ENCODE measurements at regions not wholly inside any gene's neighbourhood (a gene's known extent, or its start where the extent isn't known, plus 50 kb on each side); places are given as distances from the start of the nearest gene placed in this dataset.
"Not testable (repeated sequence)": the region's sequence is repeated elsewhere in the genome, so short reads cannot be mapped to it uniquely, and the experiment has no call there.

DNA sequence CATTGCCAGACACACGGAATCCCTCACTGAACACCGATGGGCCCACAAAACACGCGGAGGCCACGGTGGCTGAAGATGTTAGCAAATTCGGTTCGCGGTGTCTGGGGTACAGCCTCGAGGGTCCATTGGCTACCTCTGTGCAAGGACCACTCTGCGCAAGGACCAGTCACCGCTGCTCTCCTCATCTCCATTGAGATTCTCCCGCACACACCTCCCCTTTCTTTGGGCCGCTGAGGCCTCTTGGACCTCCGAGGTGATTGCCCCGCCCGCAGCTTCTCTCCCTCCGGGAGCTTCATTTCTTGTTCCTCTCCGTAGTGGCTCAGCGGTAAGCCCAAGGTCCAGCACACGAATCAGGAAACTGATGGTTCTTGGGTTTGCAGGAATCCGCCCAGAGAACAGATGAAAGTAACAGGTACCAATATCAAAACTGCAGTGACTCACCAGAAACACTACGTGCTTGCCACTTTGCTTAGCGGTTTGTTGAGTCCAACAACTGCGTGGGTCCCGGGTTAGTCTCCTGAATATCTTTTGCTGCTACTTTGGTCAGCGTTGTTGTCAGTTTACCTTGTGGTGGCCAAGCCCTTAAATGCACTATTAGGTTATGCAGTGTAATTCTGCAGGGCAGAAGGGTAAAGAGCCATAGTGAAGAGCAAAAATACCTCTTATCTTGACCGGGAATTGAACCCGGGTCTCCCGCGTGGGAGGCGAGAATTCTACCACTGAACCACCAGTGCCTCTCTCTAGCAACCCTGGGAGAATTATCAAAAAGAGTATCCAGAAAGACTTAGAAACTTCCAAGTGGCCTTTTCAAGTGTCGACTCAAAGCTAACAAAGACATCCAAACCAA is 126.8 kb downstream of the PPIAL4A start:
- WGBS, 2 donors = 14 to 21% methylated on average over 15 to 20 of the region's 32 CpGs

DNA sequence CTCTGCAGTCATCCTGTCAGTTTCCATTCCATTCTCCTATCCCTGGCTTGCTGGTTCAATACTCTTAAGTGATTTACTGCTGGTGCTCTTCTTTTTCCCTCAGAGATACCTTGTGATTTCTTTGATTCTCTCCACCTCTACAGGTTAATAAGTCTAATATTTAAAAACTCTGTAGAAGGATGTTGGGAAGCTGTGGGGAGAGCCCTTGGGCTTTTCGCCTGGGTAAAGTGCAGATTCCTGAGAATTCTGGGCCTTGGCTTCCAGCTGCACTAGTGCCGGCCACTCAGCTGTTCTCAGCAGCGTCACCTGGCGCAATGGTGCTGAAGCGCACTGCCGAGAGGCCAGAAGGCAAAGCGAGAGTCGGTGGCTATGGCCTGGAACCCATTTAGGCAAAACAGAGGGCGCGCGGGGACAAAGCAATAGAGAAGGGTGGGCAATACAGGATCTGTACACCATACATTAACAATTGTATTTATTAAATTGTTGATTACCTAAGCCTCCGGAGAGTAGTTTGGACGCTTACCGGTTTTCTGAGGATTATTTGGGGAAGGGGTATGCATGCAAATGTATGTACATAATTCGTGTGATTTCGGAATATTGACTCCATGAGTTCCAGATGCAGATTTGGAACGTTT is 130.3 kb downstream of the PPIAL4A start:
- H3K9me3 ChIP-seq (ENCODE audit: control insufficient read depth in 2 of 2, insufficient read depth in 1 of 2, low read depth in 1 of 2, low read length in 1 of 2); H3K4me1 ChIP-seq (ENCODE audit: control insufficient read depth in 2 of 2, insufficient read depth in 2 of 2, low read length in 1 of 2); H3K27me3 ChIP-seq (ENCODE audit: control insufficient read depth in 1 of 2, insufficient read depth in 2 of 2, low read length in 2 of 2); H3K36me3 ChIP-seq (ENCODE audit: control insufficient read depth in 2 of 2, insufficient read depth in 2 of 2, low read length in 1 of 2); H3K27ac ChIP-seq (ENCODE audit: low read depth in 2 of 2, low read length in 1 of 2); H3K4me3 ChIP-seq (ENCODE audit: low read depth in 1 of 2, low read length in 2 of 2): not testable (repeated sequence)
- 50 to 62% methylated on average over 7 of the region's 17 CpGs for WGBS, 2 donors

More for the DNA sequence above, 126.8 kb downstream of the PPIAL4A start:
- not testable (repeated sequence) for H3K4me1 ChIP-seq (ENCODE audit: control insufficient read depth in 2 of 2, insufficient read depth in 2 of 2, low read length in 1 of 2); H3K4me3 ChIP-seq (ENCODE audit: low read depth in 1 of 2, low read length in 2 of 2); H3K36me3 ChIP-seq (ENCODE audit: control insufficient read depth in 2 of 2, insufficient read depth in 2 of 2, low read length in 1 of 2); H3K9me3 ChIP-seq (ENCODE audit: control insufficient read depth in 2 of 2, insufficient read depth in 1 of 2, low read depth in 1 of 2, low read length in 1 of 2); H3K27ac ChIP-seq (ENCODE audit: low read depth in 2 of 2, low read length in 1 of 2); H3K27me3 ChIP-seq (ENCODE audit: control insufficient read depth in 1 of 2, insufficient read depth in 2 of 2, low read length in 2 of 2)

DNA sequence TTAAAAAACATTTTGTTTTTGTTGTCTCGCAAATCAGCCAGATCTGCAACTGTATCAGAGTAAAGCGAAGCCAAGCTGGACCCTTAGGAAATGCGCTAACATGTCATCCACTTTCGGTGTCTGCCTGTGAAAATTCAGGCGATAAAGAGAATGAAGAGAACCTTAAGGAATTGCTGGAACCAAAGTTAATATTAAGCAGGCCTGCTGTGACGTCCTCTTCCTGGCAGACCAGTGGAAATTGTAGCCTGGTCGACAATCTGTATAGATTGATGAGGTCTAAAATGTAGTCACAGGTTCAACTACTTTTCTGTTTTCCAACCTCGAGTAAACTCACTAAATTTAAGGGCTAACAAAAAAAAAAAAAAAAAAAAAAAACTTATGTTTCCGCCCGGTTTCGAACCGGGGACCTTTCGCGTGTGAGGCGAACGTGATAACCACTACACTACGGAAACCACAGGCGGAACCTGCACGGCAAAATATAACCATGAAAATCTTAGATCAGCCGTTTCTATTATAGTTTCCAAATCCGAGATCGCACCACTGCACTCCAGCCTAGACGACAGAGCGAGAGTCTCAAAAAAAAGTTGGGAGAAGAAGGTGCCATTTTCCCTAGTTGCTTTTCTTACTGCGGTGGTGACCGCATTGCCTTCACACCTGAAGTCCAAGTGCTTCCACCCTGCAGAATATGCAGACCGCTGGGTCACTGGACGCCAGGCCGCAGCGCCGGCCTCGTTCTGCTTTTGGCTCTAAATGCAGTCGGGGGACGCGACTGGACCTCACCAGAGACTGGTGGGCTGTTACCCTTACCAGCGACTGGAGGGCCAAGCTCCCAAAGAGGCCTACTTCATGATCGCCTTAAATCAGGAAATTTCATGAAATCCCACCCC is 131.0 kb downstream of the PPIAL4A start:
- 18 to 28% methylated on average over 24 to 27 of the region's 37 CpGs for WGBS, 2 donors
- H3K9me3 ChIP-seq (ENCODE audit: control insufficient read depth in 2 of 2, insufficient read depth in 1 of 2, low read depth in 1 of 2, low read length in 1 of 2); H3K36me3 ChIP-seq (ENCODE audit: control insufficient read depth in 2 of 2, insufficient read depth in 2 of 2, low read length in 1 of 2); H3K27ac ChIP-seq (ENCODE audit: low read depth in 2 of 2, low read length in 1 of 2); H3K4me3 ChIP-seq (ENCODE audit: low read depth in 1 of 2, low read length in 2 of 2); H3K4me1 ChIP-seq (ENCODE audit: control insufficient read depth in 2 of 2, insufficient read depth in 2 of 2, low read length in 1 of 2); H3K27me3 ChIP-seq (ENCODE audit: control insufficient read depth in 1 of 2, insufficient read depth in 2 of 2, low read length in 2 of 2): not testable (repeated sequence)

DNA sequence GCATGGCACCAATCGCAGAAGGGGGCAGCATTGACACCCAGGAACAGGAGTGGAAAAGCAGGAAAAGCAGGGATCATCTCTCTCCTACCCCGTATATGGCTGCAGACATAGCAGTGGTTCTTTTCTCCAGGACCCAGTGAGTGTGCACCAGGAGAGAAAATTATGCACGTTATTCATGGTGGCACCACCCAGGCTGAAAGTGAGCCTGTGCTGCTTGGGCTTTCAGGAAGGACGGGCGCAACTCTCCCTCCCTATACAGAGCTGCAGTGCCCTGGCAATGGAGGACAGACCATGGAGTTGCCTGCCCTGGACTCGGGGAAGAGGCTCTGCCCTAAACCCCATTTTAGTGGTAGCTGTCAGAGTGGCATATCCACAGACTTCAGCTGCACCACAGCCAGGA is 132.1 kb downstream of the PPIAL4A start:
- H3K27me3 ChIP-seq (ENCODE audit: control insufficient read depth in 1 of 2, insufficient read depth in 2 of 2, low read length in 2 of 2); H3K4me1 ChIP-seq (ENCODE audit: control insufficient read depth in 2 of 2, insufficient read depth in 2 of 2, low read length in 1 of 2); H3K9me3 ChIP-seq (ENCODE audit: control insufficient read depth in 2 of 2, insufficient read depth in 1 of 2, low read depth in 1 of 2, low read length in 1 of 2); H3K4me3 ChIP-seq (ENCODE audit: low read depth in 1 of 2, low read length in 2 of 2); H3K27ac ChIP-seq (ENCODE audit: low read depth in 2 of 2, low read length in 1 of 2); H3K36me3 ChIP-seq (ENCODE audit: control insufficient read depth in 2 of 2, insufficient read depth in 2 of 2, low read length in 1 of 2): not testable (repeated sequence)
- 52 to 61% methylated on average over 4 to 6 of the region's 6 CpGs for WGBS, 2 donors

DNA sequence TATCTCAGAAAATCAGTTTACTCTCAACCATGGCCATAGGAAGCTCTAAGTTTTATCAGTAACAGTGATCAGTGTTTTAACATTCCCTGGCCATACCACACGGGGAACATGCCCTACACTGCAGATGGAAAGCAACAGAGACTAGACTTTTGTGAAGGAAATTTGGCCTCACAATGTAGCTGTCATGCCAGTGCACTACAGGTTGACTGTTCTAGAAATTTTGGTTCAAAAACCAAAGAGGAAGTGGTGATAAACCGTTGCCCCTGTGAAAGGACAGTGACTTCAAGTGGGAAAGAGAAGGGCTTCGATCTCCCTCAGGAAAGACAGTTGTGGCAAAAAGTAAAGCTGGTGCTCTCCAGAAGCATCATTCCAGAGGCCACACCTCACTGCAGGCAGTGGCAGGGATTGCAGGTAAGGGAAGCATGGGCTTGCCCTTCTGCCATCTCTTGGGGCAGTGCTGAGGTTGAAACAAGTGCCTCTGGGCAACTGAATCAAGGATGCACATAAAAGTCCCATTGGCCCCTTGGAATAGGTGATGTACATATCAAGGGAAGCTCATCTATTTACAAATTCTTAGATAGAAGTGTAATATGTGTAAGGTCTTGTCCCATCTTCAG is 143.4 kb downstream of the PPIAL4A start:
- not testable (repeated sequence) for H3K4me3 ChIP-seq (ENCODE audit: low read depth in 1 of 2, low read length in 2 of 2); H3K27ac ChIP-seq (ENCODE audit: low read depth in 2 of 2, low read length in 1 of 2); H3K4me1 ChIP-seq (ENCODE audit: control insufficient read depth in 2 of 2, insufficient read depth in 2 of 2, low read length in 1 of 2); H3K27me3 ChIP-seq (ENCODE audit: control insufficient read depth in 1 of 2, insufficient read depth in 2 of 2, low read length in 2 of 2); H3K9me3 ChIP-seq (ENCODE audit: control insufficient read depth in 2 of 2, insufficient read depth in 1 of 2, low read depth in 1 of 2, low read length in 1 of 2); H3K36me3 ChIP-seq (ENCODE audit: control insufficient read depth in 2 of 2, insufficient read depth in 2 of 2, low read length in 1 of 2)
- WGBS, 2 donors = 55 to 61% methylated on average over 3 of the region's 3 CpGs

DNA sequence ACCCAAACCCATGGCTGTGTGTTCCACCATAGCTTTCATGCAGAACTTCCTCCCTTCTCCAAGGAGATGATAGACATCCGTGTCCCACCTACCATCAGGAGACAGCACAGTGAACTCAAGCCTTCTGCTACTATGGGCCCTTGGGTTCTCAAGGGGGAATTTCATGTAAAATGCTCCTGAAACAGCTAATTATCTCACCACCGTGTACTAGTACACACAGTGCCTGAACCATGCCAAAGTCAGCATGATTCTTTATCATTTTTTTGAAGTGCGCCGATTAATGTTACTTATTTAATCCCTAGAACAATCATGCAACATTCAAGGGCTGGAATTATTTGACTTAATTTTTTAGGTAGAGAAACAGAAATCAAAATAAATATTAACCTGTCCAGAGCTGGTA is 147.2 kb downstream of the PPIAL4A start:
- WGBS, 2 donors = no CpG with 5 or more reads among the region's 4 CpGs
- H3K27ac ChIP-seq (ENCODE audit: low read depth in 2 of 2, low read length in 1 of 2); H3K27me3 ChIP-seq (ENCODE audit: control insufficient read depth in 1 of 2, insufficient read depth in 2 of 2, low read length in 2 of 2); H3K4me1 ChIP-seq (ENCODE audit: control insufficient read depth in 2 of 2, insufficient read depth in 2 of 2, low read length in 1 of 2); H3K36me3 ChIP-seq (ENCODE audit: control insufficient read depth in 2 of 2, insufficient read depth in 2 of 2, low read length in 1 of 2); H3K4me3 ChIP-seq (ENCODE audit: low read depth in 1 of 2, low read length in 2 of 2); H3K9me3 ChIP-seq (ENCODE audit: control insufficient read depth in 2 of 2, insufficient read depth in 1 of 2, low read depth in 1 of 2, low read length in 1 of 2): not testable (repeated sequence)

DNA sequence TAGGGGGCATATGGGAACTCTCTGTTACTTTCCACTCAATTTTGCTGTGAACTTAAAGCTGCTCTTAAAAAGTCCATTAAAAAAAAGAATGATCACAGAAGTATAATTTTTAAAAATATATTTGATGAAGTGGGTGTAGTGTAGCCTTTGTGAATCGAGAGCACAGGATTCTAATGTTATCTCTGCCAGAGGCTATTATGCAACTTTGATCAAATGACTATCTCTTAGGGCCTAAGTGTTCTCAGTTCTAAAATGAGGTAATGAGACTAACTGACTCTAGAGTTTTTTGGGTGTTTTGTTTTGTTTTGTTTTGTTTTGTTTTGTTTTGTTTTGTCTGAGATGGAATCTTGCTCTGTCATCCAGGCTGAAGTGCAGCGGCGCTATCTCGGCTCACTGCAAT is 143.2 kb downstream of the FAM72B start:
- H3K27ac ChIP-seq (ENCODE audit: low read depth in 2 of 2, low read length in 1 of 2); H3K36me3 ChIP-seq (ENCODE audit: control insufficient read depth in 2 of 2, insufficient read depth in 2 of 2, low read length in 1 of 2); H3K4me3 ChIP-seq (ENCODE audit: low read depth in 1 of 2, low read length in 2 of 2); H3K9me3 ChIP-seq (ENCODE audit: control insufficient read depth in 2 of 2, insufficient read depth in 1 of 2, low read depth in 1 of 2, low read length in 1 of 2); H3K27me3 ChIP-seq (ENCODE audit: control insufficient read depth in 1 of 2, insufficient read depth in 2 of 2, low read length in 2 of 2); H3K4me1 ChIP-seq (ENCODE audit: control insufficient read depth in 2 of 2, insufficient read depth in 2 of 2, low read length in 1 of 2): not testable (repeated sequence)
- WGBS, 2 donors = 97% methylated on average over 3 of the region's 4 CpGs; no CpG with 5 or more reads in 1 of the 2 donors

DNA sequence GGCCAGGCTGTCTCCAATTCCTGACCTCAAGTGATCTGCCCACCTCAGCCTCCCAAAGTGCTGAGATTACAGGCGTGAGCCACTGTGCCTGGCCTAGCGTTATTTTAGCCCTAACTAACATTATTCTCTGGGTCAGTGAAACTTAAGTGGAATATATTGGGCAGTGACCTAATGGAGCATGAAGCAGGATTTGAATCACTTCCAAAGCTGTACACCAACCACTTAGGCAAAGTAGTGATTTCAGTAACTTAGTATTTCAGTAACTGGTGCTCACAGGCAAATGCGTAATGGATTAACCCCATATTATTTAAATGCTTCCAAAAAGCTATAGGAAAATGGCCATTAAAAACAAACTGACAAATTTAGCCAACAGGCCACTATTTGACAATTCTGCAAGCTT is 142.6 kb downstream of the FAM72B start:
- 79 to 91% methylated on average over 3 of the region's 3 CpGs for WGBS, 2 donors
- not testable (repeated sequence) for H3K9me3 ChIP-seq (ENCODE audit: control insufficient read depth in 2 of 2, insufficient read depth in 1 of 2, low read depth in 1 of 2, low read length in 1 of 2); H3K4me1 ChIP-seq (ENCODE audit: control insufficient read depth in 2 of 2, insufficient read depth in 2 of 2, low read length in 1 of 2); H3K27me3 ChIP-seq (ENCODE audit: control insufficient read depth in 1 of 2, insufficient read depth in 2 of 2, low read length in 2 of 2); H3K36me3 ChIP-seq (ENCODE audit: control insufficient read depth in 2 of 2, insufficient read depth in 2 of 2, low read length in 1 of 2); H3K4me3 ChIP-seq (ENCODE audit: low read depth in 1 of 2, low read length in 2 of 2); H3K27ac ChIP-seq (ENCODE audit: low read depth in 2 of 2, low read length in 1 of 2)

DNA sequence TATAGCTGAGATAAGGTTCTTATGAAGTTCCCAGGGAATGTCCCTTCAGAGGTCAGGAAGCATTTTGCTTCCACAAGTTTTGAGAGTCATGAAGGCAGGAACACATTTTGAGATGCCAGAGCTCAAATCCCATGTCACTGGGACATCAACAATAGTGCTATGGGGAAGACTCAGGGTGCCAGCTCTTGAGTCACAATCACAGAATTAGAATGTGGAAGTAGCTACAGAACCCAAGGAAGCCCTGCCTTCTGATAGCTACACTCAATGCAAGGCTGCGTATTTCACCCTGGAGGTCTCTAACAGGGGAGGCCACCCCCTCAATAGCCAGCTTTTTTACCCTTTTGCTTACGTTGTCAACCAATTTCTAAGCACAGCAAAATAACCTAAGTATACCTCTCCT is 141.3 kb downstream of the FAM72B start:
- H3K4me1 ChIP-seq (ENCODE audit: control insufficient read depth in 2 of 2, insufficient read depth in 2 of 2, low read length in 1 of 2); H3K9me3 ChIP-seq (ENCODE audit: control insufficient read depth in 2 of 2, insufficient read depth in 1 of 2, low read depth in 1 of 2, low read length in 1 of 2): not testable (repeated sequence)
- 72 to 80% methylated on average over 2 of the region's 2 CpGs for WGBS, 2 donors

More for the DNA sequence above, 141.3 kb downstream of the FAM72B start:
- H3K4me3 ChIP-seq (ENCODE audit: low read depth in 1 of 2, low read length in 2 of 2); H3K27ac ChIP-seq (ENCODE audit: low read depth in 2 of 2, low read length in 1 of 2); H3K27me3 ChIP-seq (ENCODE audit: control insufficient read depth in 1 of 2, insufficient read depth in 2 of 2, low read length in 2 of 2); H3K36me3 ChIP-seq (ENCODE audit: control insufficient read depth in 2 of 2, insufficient read depth in 2 of 2, low read length in 1 of 2): not testable (repeated sequence)
